HEK293 (cell line): ENCODE measurements at regions not wholly inside any gene's neighbourhood (a gene's known extent, or its start where the extent isn't known, plus 50 kb on each side); places are given as distances from the start of the nearest gene placed in this dataset.

ENCODE experiments used
- CTCF ChIA-PET: fragments of 350-600 bp; formaldehyde crosslinking; extraction: SDS; loops from one replicate; lab custom pipeline; 2021; ENCODE audit warnings: antibody characterized with exemption; lab: Yijun Ruan, JAX
- POLR2A ChIA-PET: fragments of 300-600 bp; formaldehyde crosslinking; extraction: SDS; loops from one replicate; lab custom pipeline; 2020; ENCODE audit warnings: antibody characterized with exemption, inconsistent platforms; lab: Yijun Ruan, JAX
- H3K27ac ChIP-seq: fragments of 200-500 bp; sonication (Bioruptor generic); 2 replicates; pipeline ENCODE4 v1.5.1; 2014; ENCODE audit warnings: low read depth, low read length, control low read depth, inconsistent platforms; ENCODE audit errors: extremely low read depth
- H3K36me3 ChIP-seq, 2 experiments: fragments of 200-500 bp in 1 of 2; sonication (Bioruptor generic) in 1 of 2; 1 replicate in 1 of 2; 2 replicates in 1 of 2; pipeline ENCODE4 v1.5.1; 2014 to 2017; ENCODE audit warnings: inconsistent platforms in 2 of 2, low read length in 2 of 2; ENCODE audit not compliant: control insufficient read depth in 2 of 2, insufficient read depth in 1 of 2
- H3K4me1 ChIP-seq: fragments of 200-500 bp; sonication (Bioruptor generic); 2 replicates; pipeline ENCODE4 v1.5.1; 2014; ENCODE audit warnings: mild to moderate bottlenecking, low read length, inconsistent platforms; ENCODE audit not compliant: control insufficient read depth, insufficient read depth
- H3K4me3 ChIP-seq: 2 replicates; pipeline ENCODE4 v1.5.1; 2011; ENCODE audit warnings: low read depth, mild to moderate bottlenecking, control low read depth, low read length, moderate library complexity
- H3K9me3 ChIP-seq: fragments of 200-500 bp; sonication (Bioruptor generic); 2 replicates; pipeline ENCODE4 v1.5.1; 2014; ENCODE audit warnings: low read depth, low read length, inconsistent platforms; ENCODE audit not compliant: control insufficient read depth, insufficient read depth
- GLI2 ChIP-seq: fragments of 450-650 bp; formaldehyde crosslinking; IDR thresholded peaks from 2 replicates; pipeline ENCODE4; 2017; ENCODE audit warnings: missing biosample characterization, missing genetic modification characterization, low read depth, borderline replicate concordance
- SCRT1 ChIP-seq: fragments of 450-650 bp; formaldehyde crosslinking; IDR thresholded peaks from 2 replicates; pipeline ENCODE4 v1.5.1; 2016; ENCODE audit warnings: missing biosample characterization, missing genetic modification characterization, borderline replicate concordance
- SCRT2 ChIP-seq: fragments of 450-650 bp; formaldehyde crosslinking; IDR thresholded peaks from 2 replicates; pipeline ENCODE4 v1.5.1; 2016; ENCODE audit warnings: missing biosample characterization, missing genetic modification characterization
- ZNF184 ChIP-seq: fragments of 450-650 bp; IDR thresholded peaks from 2 replicates; pipeline ENCODE4 v1.5.1; 2018; ENCODE audit warnings: missing biosample characterization, mild to moderate bottlenecking, missing genetic modification characterization
- ZNF366 ChIP-seq: fragments of 450-650 bp; formaldehyde crosslinking; conservative IDR thresholded peaks from 2 replicates; pipeline ENCODE4 v1.5.1; 2016; ENCODE audit warnings: missing biosample characterization, missing genetic modification characterization
- ZNF544 ChIP-seq: fragments of 450-650 bp; formaldehyde crosslinking; IDR thresholded peaks from 2 replicates; pipeline ENCODE4 v1.5.0; 2017; ENCODE audit warnings: missing biosample characterization, missing genetic modification characterization
- ZNF549 ChIP-seq: fragments of 450-650 bp; IDR thresholded peaks from 2 replicates; pipeline ENCODE4 v1.5.1; 2018; ENCODE audit warnings: missing biosample characterization, missing genetic modification characterization, mild to moderate bottlenecking, inconsistent platforms, moderate library complexity
- ZNF558 ChIP-seq: fragments of 450-650 bp; formaldehyde crosslinking; IDR thresholded peaks from 2 replicates; pipeline ENCODE4 v1.5.1; 2016; ENCODE audit warnings: missing biosample characterization, missing genetic modification characterization
- ZNF561 ChIP-seq: fragments of 450-650 bp; IDR thresholded peaks from 2 replicates; pipeline ENCODE4 v1.5.1; 2018; ENCODE audit warnings: missing biosample characterization, missing genetic modification characterization, borderline replicate concordance
- ZNF600 ChIP-seq: fragments of 450-650 bp; formaldehyde crosslinking; IDR thresholded peaks from 2 replicates; pipeline ENCODE4 v1.5.1; 2016; ENCODE audit warnings: missing biosample characterization, missing genetic modification characterization
- ZNF610 ChIP-seq: fragments of 450-650 bp; formaldehyde crosslinking; IDR thresholded peaks from 2 replicates; pipeline ENCODE4 v1.5.1; 2016; ENCODE audit warnings: missing biosample characterization, missing genetic modification characterization, borderline replicate concordance
- ZNF654 ChIP-seq: fragments of 450-650 bp; formaldehyde crosslinking; IDR thresholded peaks from 2 replicates; pipeline ENCODE4 v1.5.1; 2016; ENCODE audit warnings: low read depth, missing biosample characterization, missing genetic modification characterization
- ZNF792 ChIP-seq: fragments of 450-650 bp; formaldehyde crosslinking; IDR thresholded peaks from 2 replicates; pipeline ENCODE4 v1.5.1; 2016; ENCODE audit warnings: missing biosample characterization, missing genetic modification characterization
- ZNF830 ChIP-seq: fragments of 450-650 bp; IDR thresholded peaks from 2 replicates; pipeline ENCODE4 v1.5.0; 2018; ENCODE audit warnings: missing biosample characterization, missing genetic modification characterization, low read depth, mild to moderate bottlenecking, moderate library complexity
- TF ChIP-seq, protein P1 (sequence below): fragments of 450-650 bp; formaldehyde crosslinking; IDR thresholded peaks from 2 replicates; pipeline ENCODE4 v1.5.1; 2016; ENCODE audit warnings: missing biosample characterization, missing genetic modification characterization, borderline replicate concordance
- TF ChIP-seq, protein P2 (sequence below): fragments of 450-650 bp; formaldehyde crosslinking; IDR thresholded peaks from 2 replicates; pipeline ENCODE4 v1.5.1; 2017; ENCODE audit warnings: missing biosample characterization, missing genetic modification characterization
- TF ChIP-seq, protein P3 (sequence below): IDR thresholded peaks from 2 replicates; pipeline ENCODE4 v1.6.1; 2011; ENCODE audit warnings: mild to moderate bottlenecking, low read depth, low read length, borderline replicate concordance
- TF ChIP-seq, protein P4 (sequence below): fragments of 450-650 bp; formaldehyde crosslinking; IDR thresholded peaks from 2 replicates; pipeline ENCODE4 v1.5.1; 2016; ENCODE audit warnings: missing biosample characterization, missing genetic modification characterization

DNA sequence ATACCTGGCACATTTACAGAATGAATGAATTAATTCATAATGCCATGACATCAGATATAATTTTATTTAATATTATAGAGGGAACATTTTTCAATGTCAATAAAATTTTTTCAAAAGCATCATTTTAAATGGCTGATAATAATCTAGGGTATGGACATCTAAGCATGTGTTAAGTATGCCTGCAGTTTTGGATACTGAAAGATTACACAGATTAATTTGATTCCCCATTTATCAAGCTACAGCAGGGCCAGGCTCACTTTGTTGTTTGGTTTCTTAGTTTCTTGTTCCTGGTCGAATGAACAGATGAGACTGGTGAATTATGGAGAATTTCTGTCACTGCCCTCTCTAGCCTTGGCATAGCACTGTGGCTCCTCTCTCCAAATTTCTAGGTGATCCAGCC, 72.4 kb upstream of the E2F8 start (continued):
- TF ChIP-seq ZNF610 (tag by site-specific recombination) (no peak), ZNF600 (tag by site-specific recombination) (no peak)

DNA sequence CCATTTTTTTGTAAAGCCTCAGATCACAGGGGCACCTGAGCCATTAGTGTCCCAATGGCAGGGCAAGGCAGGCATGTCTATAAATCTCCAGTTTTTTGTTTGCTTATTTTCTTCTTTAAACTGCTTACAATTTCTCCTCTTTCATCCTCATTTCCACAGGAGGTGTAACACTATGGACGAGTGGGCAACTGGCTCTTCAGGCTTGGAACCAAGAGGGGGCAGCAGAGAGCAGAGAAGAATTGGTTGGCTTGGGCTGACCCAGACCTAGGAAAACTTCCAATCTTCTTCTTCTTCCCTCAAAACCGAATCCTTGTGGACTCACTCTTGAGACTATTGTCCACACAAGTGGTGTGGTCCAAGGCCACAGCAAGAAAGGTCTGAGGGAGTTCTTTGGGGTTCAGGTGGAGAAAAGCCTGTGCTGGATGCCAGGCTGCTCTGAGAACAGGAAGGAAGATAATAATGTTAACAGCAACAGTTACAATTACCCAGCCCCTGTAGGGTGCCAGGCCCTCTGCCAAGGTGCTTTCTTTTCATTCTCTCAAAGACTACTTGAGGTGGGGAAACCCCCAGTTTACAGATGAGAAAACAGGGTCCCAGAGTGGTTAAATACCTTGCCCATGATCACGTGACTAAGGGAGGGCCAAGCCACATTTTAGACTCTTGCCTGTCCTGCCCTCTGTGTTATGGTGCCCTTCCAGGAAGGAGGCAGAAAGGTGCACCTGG, 70.7 kb upstream of the E2F8 start:
- Histone ChIP-seq H3K4me1 (no peaks in the 10 kb centered on the region), H3K4me3 (no peak overlapping the region), H3K36me3 (no peaks in the 10 kb centered on the region), H3K9me3 (no peaks in the 10 kb centered on the region), H3K27ac (no peak overlapping the region)
- ChIA-PET POLR2A (no interaction called here), CTCF (interaction anchor here (0.8 to 1.7 kb wide), 6 partner anchors 12 to 243 kb away, joined by 4 to 11 read pairs (median 5); no protein-coding TSS in a partner anchor)
- TF ChIP-seq ZNF366 (tag by site-specific recombination) (peak; percentile 48), ZNF654 (tag by site-specific recombination) (peak; percentile 41; the same call in 1 of the 2 replicates), SCRT2 (tag by site-specific recombination) (0 out of 2 replicates have a peak, but pooled peaks have one; percentile 19), ZNF544 (tag by site-specific recombination) (no peak)
- TF ChIP-seq, protein P1, sequence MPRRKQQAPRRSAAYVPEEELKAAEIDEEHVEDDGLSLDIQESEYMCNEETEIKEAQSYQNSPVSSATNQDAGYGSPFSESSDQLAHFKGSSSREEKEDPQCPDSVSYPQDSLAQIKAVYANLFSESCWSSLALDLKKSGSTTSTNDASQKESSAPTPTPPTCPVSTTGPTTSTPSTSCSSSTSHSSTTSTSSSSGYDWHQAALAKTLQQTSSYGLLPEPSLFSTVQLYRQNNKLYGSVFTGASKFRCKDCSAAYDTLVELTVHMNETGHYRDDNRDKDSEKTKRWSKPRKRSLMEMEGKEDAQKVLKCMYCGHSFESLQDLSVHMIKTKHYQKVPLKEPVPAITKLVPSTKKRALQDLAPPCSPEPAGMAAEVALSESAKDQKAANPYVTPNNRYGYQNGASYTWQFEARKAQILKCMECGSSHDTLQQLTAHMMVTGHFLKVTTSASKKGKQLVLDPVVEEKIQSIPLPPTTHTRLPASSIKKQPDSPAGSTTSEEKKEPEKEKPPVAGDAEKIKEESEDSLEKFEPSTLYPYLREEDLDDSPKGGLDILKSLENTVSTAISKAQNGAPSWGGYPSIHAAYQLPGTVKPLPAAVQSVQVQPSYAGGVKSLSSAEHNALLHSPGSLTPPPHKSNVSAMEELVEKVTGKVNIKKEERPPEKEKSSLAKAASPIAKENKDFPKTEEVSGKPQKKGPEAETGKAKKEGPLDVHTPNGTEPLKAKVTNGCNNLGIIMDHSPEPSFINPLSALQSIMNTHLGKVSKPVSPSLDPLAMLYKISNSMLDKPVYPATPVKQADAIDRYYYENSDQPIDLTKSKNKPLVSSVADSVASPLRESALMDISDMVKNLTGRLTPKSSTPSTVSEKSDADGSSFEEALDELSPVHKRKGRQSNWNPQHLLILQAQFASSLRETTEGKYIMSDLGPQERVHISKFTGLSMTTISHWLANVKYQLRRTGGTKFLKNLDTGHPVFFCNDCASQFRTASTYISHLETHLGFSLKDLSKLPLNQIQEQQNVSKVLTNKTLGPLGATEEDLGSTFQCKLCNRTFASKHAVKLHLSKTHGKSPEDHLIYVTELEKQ (tag by site-specific recombination), result no peak

DNA sequence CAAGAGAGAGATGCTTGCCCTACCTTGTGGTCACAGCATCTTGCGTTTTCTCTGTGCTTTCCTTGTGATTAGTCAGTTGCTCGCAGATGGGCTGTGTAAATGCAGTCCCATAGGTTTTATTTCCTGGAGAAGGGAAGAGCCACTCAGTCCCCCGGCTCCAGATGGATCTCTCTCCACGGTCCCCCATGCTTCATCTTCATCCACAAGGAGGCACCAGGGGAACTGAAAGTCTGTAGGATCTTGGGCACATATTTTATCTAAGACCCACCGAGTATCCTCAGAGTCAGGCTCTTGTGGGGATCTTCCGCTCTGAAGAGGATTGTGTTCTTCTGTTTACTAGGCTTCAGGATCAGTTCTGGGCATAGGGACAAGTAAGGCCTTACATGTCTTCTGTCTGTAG, 66.8 kb upstream of the E2F8 start:
- H3K36me3 ChIP-seq, result no peaks in the 10 kb centered on the region
- no peak overlapping the region for H3K27ac ChIP-seq
- no peaks in the 10 kb centered on the region for H3K4me1 ChIP-seq
- H3K4me3 ChIP-seq, result no peak overlapping the region
- no peaks in the 10 kb centered on the region for H3K9me3 ChIP-seq
- CTCF ChIA-PET, result interaction anchor here (0.9 kb wide), 1 partner anchor 237 kb away, joined by 3 read pairs; no protein-coding TSS in a partner anchor
- TF ChIP-seq ZNF561 (tag by site-specific recombination) (no peak), ZNF558 (tag by site-specific recombination) (no peak)
- TF ChIP-seq, all 188 proteins: peak for 0
- POLR2A ChIA-PET, result no interaction called here

DNA sequence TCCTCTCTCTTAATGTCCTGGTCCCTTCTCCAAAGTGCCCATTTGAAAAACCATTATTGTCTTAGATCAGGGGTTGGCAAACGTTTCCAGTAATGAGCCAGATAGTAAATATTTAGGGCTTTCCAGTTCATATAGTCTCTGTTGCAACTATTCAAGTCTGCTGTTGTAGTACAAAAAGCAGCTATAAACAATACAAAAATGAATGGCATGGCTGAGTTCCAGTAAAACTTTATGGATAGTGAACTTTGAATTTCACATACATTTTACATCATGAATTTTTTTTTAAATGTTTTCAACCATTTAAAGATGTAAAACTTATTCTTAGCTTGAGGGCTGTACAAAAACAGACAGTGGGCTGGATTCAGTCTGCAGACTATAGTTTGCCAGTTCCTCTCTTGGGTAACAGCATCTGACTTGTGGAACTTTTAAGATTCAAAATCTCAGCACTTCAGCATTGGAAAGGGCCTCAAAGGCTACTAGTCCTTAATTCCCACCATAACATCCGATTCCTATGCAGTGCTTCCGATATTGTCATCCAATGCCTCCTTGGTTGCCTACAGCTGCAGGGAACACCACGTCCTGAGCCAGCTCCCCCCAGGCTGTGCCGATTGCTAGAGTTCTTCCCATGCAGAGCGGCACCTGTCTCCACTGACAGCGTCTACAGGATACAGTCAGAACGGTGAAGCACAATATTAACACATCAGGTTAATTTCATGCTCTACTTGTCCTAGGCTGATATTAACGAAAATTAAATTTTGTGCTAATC, 65.6 kb upstream of the E2F8 start:
- no peaks in the 10 kb centered on the region for H3K9me3 ChIP-seq
- no peaks in the 10 kb centered on the region for H3K4me1 ChIP-seq
- H3K36me3 ChIP-seq, result no peaks in the 10 kb centered on the region
- no peak overlapping the region for H3K4me3 ChIP-seq
- ChIA-PET POLR2A (no interaction called here), CTCF (interaction anchor here (0.7 to 1.8 kb wide), 6 partner anchors 14 to 269 kb away, joined by 3 to 8 read pairs (median 3); no protein-coding TSS in a partner anchor)
- H3K27ac ChIP-seq, result no peak overlapping the region
- no peak for TF ChIP-seq ZNF830
- TF ChIP-seq GLI2 (tag by site-specific recombination), result no peak
- TF ChIP-seq, protein P2, sequence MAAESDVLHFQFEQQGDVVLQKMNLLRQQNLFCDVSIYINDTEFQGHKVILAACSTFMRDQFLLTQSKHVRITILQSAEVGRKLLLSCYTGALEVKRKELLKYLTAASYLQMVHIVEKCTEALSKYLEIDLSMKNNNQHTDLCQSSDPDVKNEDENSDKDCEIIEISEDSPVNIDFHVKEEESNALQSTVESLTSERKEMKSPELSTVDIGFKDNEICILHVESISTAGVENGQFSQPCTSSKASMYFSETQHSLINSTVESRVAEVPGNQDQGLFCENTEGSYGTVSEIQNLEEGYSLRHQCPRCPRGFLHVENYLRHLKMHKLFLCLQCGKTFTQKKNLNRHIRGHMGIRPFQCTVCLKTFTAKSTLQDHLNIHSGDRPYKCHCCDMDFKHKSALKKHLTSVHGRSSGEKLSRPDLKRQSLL (tag by site-specific recombination), result no peak
- TF ChIP-seq, protein P3, sequence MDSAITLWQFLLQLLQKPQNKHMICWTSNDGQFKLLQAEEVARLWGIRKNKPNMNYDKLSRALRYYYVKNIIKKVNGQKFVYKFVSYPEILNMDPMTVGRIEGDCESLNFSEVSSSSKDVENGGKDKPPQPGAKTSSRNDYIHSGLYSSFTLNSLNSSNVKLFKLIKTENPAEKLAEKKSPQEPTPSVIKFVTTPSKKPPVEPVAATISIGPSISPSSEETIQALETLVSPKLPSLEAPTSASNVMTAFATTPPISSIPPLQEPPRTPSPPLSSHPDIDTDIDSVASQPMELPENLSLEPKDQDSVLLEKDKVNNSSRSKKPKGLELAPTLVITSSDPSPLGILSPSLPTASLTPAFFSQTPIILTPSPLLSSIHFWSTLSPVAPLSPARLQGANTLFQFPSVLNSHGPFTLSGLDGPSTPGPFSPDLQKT, result no peak
- TF ChIP-seq ZNF549 (tag by site-specific recombination), result no peak
- no peak for TF ChIP-seq ZNF184 (tag by site-specific recombination)
- TF ChIP-seq, protein P4, sequence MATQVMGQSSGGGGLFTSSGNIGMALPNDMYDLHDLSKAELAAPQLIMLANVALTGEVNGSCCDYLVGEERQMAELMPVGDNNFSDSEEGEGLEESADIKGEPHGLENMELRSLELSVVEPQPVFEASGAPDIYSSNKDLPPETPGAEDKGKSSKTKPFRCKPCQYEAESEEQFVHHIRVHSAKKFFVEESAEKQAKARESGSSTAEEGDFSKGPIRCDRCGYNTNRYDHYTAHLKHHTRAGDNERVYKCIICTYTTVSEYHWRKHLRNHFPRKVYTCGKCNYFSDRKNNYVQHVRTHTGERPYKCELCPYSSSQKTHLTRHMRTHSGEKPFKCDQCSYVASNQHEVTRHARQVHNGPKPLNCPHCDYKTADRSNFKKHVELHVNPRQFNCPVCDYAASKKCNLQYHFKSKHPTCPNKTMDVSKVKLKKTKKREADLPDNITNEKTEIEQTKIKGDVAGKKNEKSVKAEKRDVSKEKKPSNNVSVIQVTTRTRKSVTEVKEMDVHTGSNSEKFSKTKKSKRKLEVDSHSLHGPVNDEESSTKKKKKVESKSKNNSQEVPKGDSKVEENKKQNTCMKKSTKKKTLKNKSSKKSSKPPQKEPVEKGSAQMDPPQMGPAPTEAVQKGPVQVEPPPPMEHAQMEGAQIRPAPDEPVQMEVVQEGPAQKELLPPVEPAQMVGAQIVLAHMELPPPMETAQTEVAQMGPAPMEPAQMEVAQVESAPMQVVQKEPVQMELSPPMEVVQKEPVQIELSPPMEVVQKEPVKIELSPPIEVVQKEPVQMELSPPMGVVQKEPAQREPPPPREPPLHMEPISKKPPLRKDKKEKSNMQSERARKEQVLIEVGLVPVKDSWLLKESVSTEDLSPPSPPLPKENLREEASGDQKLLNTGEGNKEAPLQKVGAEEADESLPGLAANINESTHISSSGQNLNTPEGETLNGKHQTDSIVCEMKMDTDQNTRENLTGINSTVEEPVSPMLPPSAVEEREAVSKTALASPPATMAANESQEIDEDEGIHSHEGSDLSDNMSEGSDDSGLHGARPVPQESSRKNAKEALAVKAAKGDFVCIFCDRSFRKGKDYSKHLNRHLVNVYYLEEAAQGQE, result no peak
- TF ChIP-seq ZNF792, result no peak
- TF ChIP-seq SCRT1 (tag by site-specific recombination), result no peak
